Body of pancreas (tissue), 4 donors: ENCODE measurements at regions not wholly inside any gene's neighbourhood (a gene's known extent, or its start where the extent isn't known, plus 50 kb on each side); places are given as distances from the start of the nearest gene placed in this dataset.

Experiments
- ATAC-seq: fragments of 150-250 bp; one replicate; pipeline ENCODE4 v1.9.1; 2016
- DNase-seq, 4 donors: peaks; one replicate each; pipeline ENCODE4 v3.0.0-alpha.2; 2019
- H3K27ac ChIP-seq, 4 donors: fragments of 200-600 bp; sonication (generic); 1 replicate in 3 of 4; 2 replicates in 1 of 4; pipeline versions ENCODE4 v1.5.1 to v1.6.1; 2016 to 2019; ENCODE audit warnings: mild to moderate bottlenecking in 1 of 4, mixed read lengths in 1 of 4, moderate library complexity in 1 of 4
- H3K27me3 ChIP-seq, 2 donors: fragments of 200-600 bp; sonication (generic); one replicate each; pipeline ENCODE4 v1.6.0; 2016; ENCODE audit warnings: mild to moderate bottlenecking in 1 of 2
- H3K36me3 ChIP-seq, 2 donors: fragments of 200-600 bp; sonication (generic); replicated peaks in 1 of 2; 2 replicates each; pipeline ENCODE4 v1.5.1; 2016; ENCODE audit warnings: low read depth in 2 of 2; ENCODE audit not compliant: insufficient read depth in 1 of 2
- H3K4me1 ChIP-seq: fragments of 200-600 bp; sonication (generic); one replicate; pipeline ENCODE4 v1.6.0; 2016
- H3K4me3 ChIP-seq, 2 donors: fragments of 200-600 bp; sonication (generic); 1 replicate in 1 of 2; 2 replicates in 1 of 2; pipeline ENCODE4 v1.5.1; 2016 to 2019
- H3K9me3 ChIP-seq, 3 donors: fragments of 200-600 bp; sonication (generic); 1 replicate in 2 of 3; 2 replicates in 1 of 3; pipeline ENCODE4 v1.5.1; 2016
- POLR2A ChIP-seq, 3 donors: fragments of 450-650 bp; IDR thresholded peaks; one replicate each; pipeline ENCODE4 v1.6.1; 2016; ENCODE audit warnings: antibody characterized with exemption in 3 of 3, mild to moderate bottlenecking in 2 of 3
- WGBS, 2 donors: methylation state at CpG; one replicate each; pipeline ENCODE4 v1.1.5; 2017; 5-methylcytosine and 5-hydroxymethylcytosine counted together
- intact Hi-C: fragments of 100-400 bp; cut with DNase I; formaldehyde crosslinking; loops from one replicate; pipeline ENCODE4 v1.15.1; 2023
- TF ChIP-seq, protein P1 (sequence below), 7 experiments: fragments of 450-650 bp in 4 of 7; fragments of 200-600 bp in 3 of 7; sonication (generic) in 3 of 7; IDR thresholded peaks; one replicate each; pipeline ENCODE4 v1.5.1; 2016 to 2019; ENCODE audit warnings: antibody characterized with exemption in 7 of 7

DNA sequence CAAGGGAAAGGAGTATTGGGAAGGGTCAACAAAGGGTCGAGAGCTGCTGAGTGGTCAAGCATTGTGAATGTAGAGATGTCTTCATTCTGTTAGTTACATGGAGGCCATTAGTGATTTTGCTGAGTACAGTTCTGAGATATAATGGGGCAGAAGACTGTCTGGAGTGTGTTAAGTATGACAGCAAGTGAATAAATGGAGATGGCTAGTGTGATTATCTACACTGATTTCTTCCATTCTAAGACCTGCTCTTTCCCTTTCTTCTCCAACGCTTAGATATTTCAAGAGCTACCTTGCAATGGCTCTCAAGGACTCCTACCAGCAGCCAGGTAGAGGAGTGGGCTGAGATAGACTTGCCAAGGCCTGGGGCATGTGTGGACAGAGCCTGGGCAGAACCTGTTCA, 216.5 kb downstream of the MFSD1 start:
- TF ChIP-seq, protein P1, sequence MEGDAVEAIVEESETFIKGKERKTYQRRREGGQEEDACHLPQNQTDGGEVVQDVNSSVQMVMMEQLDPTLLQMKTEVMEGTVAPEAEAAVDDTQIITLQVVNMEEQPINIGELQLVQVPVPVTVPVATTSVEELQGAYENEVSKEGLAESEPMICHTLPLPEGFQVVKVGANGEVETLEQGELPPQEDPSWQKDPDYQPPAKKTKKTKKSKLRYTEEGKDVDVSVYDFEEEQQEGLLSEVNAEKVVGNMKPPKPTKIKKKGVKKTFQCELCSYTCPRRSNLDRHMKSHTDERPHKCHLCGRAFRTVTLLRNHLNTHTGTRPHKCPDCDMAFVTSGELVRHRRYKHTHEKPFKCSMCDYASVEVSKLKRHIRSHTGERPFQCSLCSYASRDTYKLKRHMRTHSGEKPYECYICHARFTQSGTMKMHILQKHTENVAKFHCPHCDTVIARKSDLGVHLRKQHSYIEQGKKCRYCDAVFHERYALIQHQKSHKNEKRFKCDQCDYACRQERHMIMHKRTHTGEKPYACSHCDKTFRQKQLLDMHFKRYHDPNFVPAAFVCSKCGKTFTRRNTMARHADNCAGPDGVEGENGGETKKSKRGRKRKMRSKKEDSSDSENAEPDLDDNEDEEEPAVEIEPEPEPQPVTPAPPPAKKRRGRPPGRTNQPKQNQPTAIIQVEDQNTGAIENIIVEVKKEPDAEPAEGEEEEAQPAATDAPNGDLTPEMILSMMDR (IDR thresholded peaks at IDR 0.05), result no peak
- TF ChIP-seq POLR2A (IDR thresholded peaks at IDR 0.05), result no peak
- no peak for DNase-seq
- no peak for ATAC-seq
- WGBS, 2 donors, result 72 to 76% methylated on average over 2 of the region's 2 CpGs
- Histone ChIP-seq H3K27ac (no peak overlapping the region), H3K27me3 (no peaks in the 10 kb centered on the region), H3K9me3 (peaks cover 0 to 8% (median 0%) of the 10 kb centered on the region in 3 donors), H3K36me3 (no peaks in the 10 kb centered on the region), H3K4me1 (no peaks in the 10 kb centered on the region), H3K4me3 (no peak overlapping the region)
- intact Hi-C loops, result no loop called here

DNA sequence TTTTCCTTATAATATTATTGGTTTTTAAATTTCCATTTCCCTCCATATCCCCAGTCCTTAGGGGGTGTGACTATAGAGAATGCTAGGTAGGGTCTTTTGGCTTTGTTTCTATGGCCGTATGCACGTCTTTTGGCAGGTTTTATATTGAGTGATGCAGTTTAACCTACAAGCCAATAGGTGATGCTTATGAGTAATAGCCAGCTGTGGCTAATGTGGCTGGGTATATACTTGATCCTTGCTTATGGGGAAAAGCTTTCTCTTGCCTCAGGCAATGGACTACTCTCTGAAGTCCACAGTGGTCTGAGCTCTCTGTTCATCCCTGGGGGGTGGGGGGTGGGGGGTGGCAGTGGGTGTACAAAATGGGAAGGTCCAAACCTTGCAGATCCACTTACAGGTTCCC, 223.9 kb downstream of the MFSD1 start:
- no peak for ATAC-seq

DNA sequence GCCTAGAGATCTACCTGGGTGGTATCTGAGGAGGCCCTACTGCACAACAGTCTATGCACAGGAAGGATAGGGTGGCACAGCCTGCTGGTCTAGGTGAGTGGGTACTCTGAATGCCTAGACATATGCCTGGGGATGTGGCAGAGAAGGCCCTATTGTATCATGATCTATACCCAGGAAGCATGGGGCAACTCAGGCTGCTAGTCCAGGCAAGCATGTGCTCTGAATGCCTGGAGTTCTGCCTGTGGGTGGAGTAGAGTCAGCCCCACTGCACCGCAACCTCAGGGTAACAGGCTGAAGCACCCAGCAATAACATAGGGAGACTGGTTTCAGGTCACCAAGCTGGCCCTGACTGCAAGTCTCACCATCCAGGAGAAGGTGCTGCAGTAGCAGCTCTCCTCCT, 224.7 kb downstream of the MFSD1 start:
- TF ChIP-seq POLR2A (IDR thresholded peaks at IDR 0.05), result no peak
- H3K27ac ChIP-seq, result no peak overlapping the region
- ATAC-seq (no peak), DNase-seq (no peak)
- H3K27me3 ChIP-seq, result no peaks in the 10 kb centered on the region
- intact Hi-C loops, result no loop called here
- peaks cover 0 to 8% (median 0%) of the 10 kb centered on the region in 3 donors for H3K9me3 ChIP-seq
- H3K4me3 ChIP-seq, result no peak overlapping the region
- 83 to 100% methylated on average over 1 of the region's 1 CpG for WGBS, 2 donors
- no peaks in the 10 kb centered on the region for H3K4me1 ChIP-seq
- no peaks in the 10 kb centered on the region for H3K36me3 ChIP-seq

More for the DNA sequence above, 223.9 kb downstream of the MFSD1 start:
- intact Hi-C loops, result no loop called here
- H3K36me3 ChIP-seq, result no peaks in the 10 kb centered on the region
- no peaks in the 10 kb centered on the region for H3K27me3 ChIP-seq
- TF ChIP-seq POLR2A (IDR thresholded peaks at IDR 0.05), result no peak
- TF ChIP-seq, protein P1 (IDR thresholded peaks at IDR 0.05), result no peak
- WGBS, 2 donors, result 14 to 45% methylated on average over 2 of the region's 2 CpGs
- H3K4me1 ChIP-seq, result no peaks in the 10 kb centered on the region
- no peak for DNase-seq
- peaks cover 0 to 8% (median 0%) of the 10 kb centered on the region in 3 donors for H3K9me3 ChIP-seq
- no peak overlapping the region for H3K27ac ChIP-seq
- H3K4me3 ChIP-seq, result no peak overlapping the region

DNA sequence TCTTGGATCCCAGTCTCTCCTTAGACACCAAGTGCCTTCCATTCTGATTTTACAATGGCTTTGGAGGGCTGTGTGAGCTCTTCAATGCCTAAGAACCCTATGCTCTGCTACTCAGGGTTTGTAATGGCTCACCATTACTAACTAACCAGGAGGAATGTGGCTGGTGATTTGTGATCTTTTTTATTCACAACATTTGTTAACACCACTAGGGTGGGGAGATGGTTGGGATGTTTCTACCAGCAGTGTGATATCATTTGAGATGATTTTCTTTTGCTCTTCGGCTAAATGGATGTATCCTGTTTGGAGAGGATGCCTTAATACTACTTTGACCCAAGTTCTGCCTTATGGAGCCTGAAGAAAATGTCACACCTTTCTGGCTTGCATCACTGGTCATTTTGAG, 226.9 kb downstream of the MFSD1 start:
- TF ChIP-seq, protein P1 (IDR thresholded peaks at IDR 0.05), result no peak
- no peak for TF ChIP-seq POLR2A (IDR thresholded peaks at IDR 0.05)
- DNase-seq (no peak), ATAC-seq (no peak)
- H3K36me3 ChIP-seq, result no peaks in the 10 kb centered on the region
- H3K27me3 ChIP-seq, result no peaks in the 10 kb centered on the region
- H3K4me3 ChIP-seq, result no peak overlapping the region
- intact Hi-C loops, result no loop called here
- no peak overlapping the region for H3K27ac ChIP-seq
- H3K4me1 ChIP-seq, result no peaks in the 10 kb centered on the region
- H3K9me3 ChIP-seq, result no peaks in the 10 kb centered on the region
- WGBS, 2 donors, result 83 to 86% methylated on average over 1 of the region's 1 CpG

DNA sequence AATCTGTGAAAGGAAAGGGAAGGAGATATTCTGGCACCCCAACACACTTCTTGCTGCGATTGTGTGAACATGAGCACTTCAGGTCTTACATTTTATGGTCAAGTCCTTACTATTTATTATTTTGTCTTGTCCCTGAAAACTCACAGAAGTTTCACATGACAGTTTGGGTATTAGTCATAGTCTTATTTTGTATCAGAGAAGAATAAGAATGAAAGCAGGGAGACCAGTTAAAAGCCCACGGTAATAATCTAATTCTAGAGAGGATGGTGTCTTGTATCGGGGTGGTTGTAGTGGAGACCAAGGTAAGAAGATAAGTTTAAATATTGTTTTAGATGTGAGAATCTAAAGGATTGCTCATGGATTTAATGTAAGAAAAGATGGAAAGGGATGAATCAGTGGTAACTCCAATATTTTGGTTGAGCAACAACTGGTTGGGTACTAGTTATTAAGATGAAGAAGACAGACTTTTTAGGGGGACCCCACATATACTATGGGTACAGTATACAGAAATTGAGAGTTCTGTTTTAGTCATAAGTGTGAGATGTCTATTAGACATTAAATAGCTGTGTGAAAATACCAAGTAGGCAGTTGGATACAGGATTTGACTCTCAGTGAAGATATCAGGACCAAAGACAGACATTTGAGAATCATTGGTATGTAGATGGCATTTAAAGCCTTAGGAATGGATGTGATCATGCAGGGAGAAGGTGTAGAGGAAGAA, 227.6 kb downstream of the MFSD1 start:
- Histone ChIP-seq H3K9me3 (no peaks in the 10 kb centered on the region), H3K27ac (no peak overlapping the region), H3K4me1 (no peaks in the 10 kb centered on the region), H3K4me3 (no peak overlapping the region), H3K27me3 (no peaks in the 10 kb centered on the region), H3K36me3 (no peaks in the 10 kb centered on the region)
- no peak for DNase-seq
- no peak for ATAC-seq
- WGBS, 2 donors, result 78 to 89% methylated on average over 3 of the region's 3 CpGs
- intact Hi-C loops, result no loop called here
- TF ChIP-seq, protein P1 (IDR thresholded peaks at IDR 0.05), result no peak
- no peak for TF ChIP-seq POLR2A (IDR thresholded peaks at IDR 0.05)
